Fibroblast of skin of abdomen (primary cell): ENCODE measurements at regions not wholly inside any gene's neighbourhood (a gene's known extent, or its start where the extent isn't known, plus 50 kb on each side); places are given as distances from the start of the nearest gene placed in this dataset.

Source experiments
- DNase-seq: peaks from one replicate; pipeline ENCODE4 v3.0.0-alpha.2; 2013

- DNase-seq: peak; percentile 83
Measured at GRCh38 chr3:98954791-98955604, 53.5 kb upstream of the DCBLD2 start.

GRCh38 chr3:98954242-98954641 is 52.7 kb upstream of the DCBLD2 start:
- peak; percentile 77 for DNase-seq

- DNase-seq: no peak
Measured at GRCh38 chr3:98952404-98952803, 50.9 kb upstream of the DCBLD2 start.
